Body of pancreas (tissue), 4 donors: ENCODE measurements at regions not wholly inside any gene's neighbourhood (a gene's known extent, or its start where the extent isn't known, plus 50 kb on each side); places are given as distances from the start of the nearest gene placed in this dataset.

Source experiments
- ATAC-seq: fragments of 150-250 bp; one replicate; pipeline ENCODE4 v1.9.1; 2016
- DNase-seq, 4 donors: peaks; one replicate each; pipeline ENCODE4 v3.0.0-alpha.2; 2019
- H3K27ac ChIP-seq, 4 donors: fragments of 200-600 bp; sonication (generic); 1 replicate in 3 of 4; 2 replicates in 1 of 4; pipeline versions ENCODE4 v1.5.1 to v1.6.1; 2016 to 2019; ENCODE audit warnings: mild to moderate bottlenecking in 1 of 4, mixed read lengths in 1 of 4, moderate library complexity in 1 of 4
- H3K27me3 ChIP-seq, 2 donors: fragments of 200-600 bp; sonication (generic); one replicate each; pipeline ENCODE4 v1.6.0; 2016; ENCODE audit warnings: mild to moderate bottlenecking in 1 of 2
- H3K36me3 ChIP-seq, 2 donors: fragments of 200-600 bp; sonication (generic); replicated peaks in 1 of 2; 2 replicates each; pipeline ENCODE4 v1.5.1; 2016; ENCODE audit warnings: low read depth in 2 of 2; ENCODE audit not compliant: insufficient read depth in 1 of 2
- H3K4me1 ChIP-seq: fragments of 200-600 bp; sonication (generic); one replicate; pipeline ENCODE4 v1.6.0; 2016
- H3K4me3 ChIP-seq, 2 donors: fragments of 200-600 bp; sonication (generic); 1 replicate in 1 of 2; 2 replicates in 1 of 2; pipeline ENCODE4 v1.5.1; 2016 to 2019
- H3K9me3 ChIP-seq, 3 donors: fragments of 200-600 bp; sonication (generic); 1 replicate in 2 of 3; 2 replicates in 1 of 3; pipeline ENCODE4 v1.5.1; 2016
- POLR2A ChIP-seq, 3 donors: fragments of 450-650 bp; IDR thresholded peaks; one replicate each; pipeline ENCODE4 v1.6.1; 2016; ENCODE audit warnings: antibody characterized with exemption in 3 of 3, mild to moderate bottlenecking in 2 of 3
- WGBS, 2 donors: methylation state at CpG; one replicate each; pipeline ENCODE4 v1.1.5; 2017; 5-methylcytosine and 5-hydroxymethylcytosine counted together
- intact Hi-C: fragments of 100-400 bp; cut with DNase I; formaldehyde crosslinking; loops from one replicate; pipeline ENCODE4 v1.15.1; 2023
- TF ChIP-seq, protein P1 (sequence below), 7 experiments: fragments of 450-650 bp in 4 of 7; fragments of 200-600 bp in 3 of 7; sonication (generic) in 3 of 7; IDR thresholded peaks; one replicate each; pipeline ENCODE4 v1.5.1; 2016 to 2019; ENCODE audit warnings: antibody characterized with exemption in 7 of 7

GRCh38 chr20:6979621-6980020, 212.1 kb downstream of the BMP2 start:
- no peaks in the 10 kb centered on the region for H3K27me3 ChIP-seq
- intact Hi-C loops: no loop called here
- no peaks in the 10 kb centered on the region for H3K4me1 ChIP-seq
- TF ChIP-seq, protein P1, sequence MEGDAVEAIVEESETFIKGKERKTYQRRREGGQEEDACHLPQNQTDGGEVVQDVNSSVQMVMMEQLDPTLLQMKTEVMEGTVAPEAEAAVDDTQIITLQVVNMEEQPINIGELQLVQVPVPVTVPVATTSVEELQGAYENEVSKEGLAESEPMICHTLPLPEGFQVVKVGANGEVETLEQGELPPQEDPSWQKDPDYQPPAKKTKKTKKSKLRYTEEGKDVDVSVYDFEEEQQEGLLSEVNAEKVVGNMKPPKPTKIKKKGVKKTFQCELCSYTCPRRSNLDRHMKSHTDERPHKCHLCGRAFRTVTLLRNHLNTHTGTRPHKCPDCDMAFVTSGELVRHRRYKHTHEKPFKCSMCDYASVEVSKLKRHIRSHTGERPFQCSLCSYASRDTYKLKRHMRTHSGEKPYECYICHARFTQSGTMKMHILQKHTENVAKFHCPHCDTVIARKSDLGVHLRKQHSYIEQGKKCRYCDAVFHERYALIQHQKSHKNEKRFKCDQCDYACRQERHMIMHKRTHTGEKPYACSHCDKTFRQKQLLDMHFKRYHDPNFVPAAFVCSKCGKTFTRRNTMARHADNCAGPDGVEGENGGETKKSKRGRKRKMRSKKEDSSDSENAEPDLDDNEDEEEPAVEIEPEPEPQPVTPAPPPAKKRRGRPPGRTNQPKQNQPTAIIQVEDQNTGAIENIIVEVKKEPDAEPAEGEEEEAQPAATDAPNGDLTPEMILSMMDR (IDR thresholded peaks at IDR 0.05): no peak
- TF ChIP-seq POLR2A (IDR thresholded peaks at IDR 0.05): no peak
- no peak overlapping the region for H3K4me3 ChIP-seq
- peaks cover 0 to under 1% (median 0%) of the 10 kb centered on the region in 3 donors for H3K9me3 ChIP-seq
- WGBS, 2 donors: 56 to 79% methylated on average over 2 of the region's 2 CpGs
- DNase-seq: no peak
- ATAC-seq: no peak
- no peaks in the 10 kb centered on the region for H3K36me3 ChIP-seq
- no peak overlapping the region for H3K27ac ChIP-seq

DNA sequence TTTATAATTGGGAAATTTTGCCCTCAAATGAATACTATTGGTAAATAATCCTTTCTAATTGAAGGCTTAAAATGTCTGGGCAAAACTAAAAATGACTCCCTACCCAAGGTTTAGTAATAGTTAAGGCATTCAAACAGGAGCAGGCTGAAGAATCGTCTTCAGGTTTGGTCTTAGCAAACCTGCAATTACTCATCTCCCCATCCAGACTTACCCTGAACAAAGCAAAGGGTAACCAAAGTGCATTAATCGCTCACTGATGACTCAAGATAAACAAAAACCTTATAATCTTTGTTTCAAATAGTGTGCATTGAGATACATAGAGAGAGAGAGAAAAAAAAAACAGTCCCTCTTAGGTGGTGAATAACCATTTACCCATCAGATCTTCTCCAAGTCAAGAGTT, 225.5 kb downstream of the BMP2 start:
- no peaks in the 10 kb centered on the region for H3K27me3 ChIP-seq
- no peak for DNase-seq
- H3K27ac ChIP-seq: no peak overlapping the region
- TF ChIP-seq, protein P1 (IDR thresholded peaks at IDR 0.05): no peak
- no peak for TF ChIP-seq POLR2A (IDR thresholded peaks at IDR 0.05)
- ATAC-seq: no peak
- H3K4me1 ChIP-seq: no peaks in the 10 kb centered on the region
- intact Hi-C loops: no loop called here
- H3K36me3 ChIP-seq: no peaks in the 10 kb centered on the region
- H3K9me3 ChIP-seq: no peaks in the 10 kb centered on the region
- 28 to 38% methylated on average over 2 of the region's 2 CpGs for WGBS, 2 donors
- no peak overlapping the region for H3K4me3 ChIP-seq

- Histone ChIP-seq H3K27me3 (no peaks in the 10 kb centered on the region), H3K27ac (no peak overlapping the region), H3K9me3 (no peaks in the 10 kb centered on the region), H3K36me3 (no peaks in the 10 kb centered on the region), H3K4me3 (no peak overlapping the region), H3K4me1 (no peaks in the 10 kb centered on the region)
- ATAC-seq (no peak), DNase-seq (no peak)
- 21 to 30% methylated on average over 7 of the region's 7 CpGs for WGBS, 2 donors
- intact Hi-C loops: no loop called here
- TF ChIP-seq, protein P1 (IDR thresholded peaks at IDR 0.05): no peak
- TF ChIP-seq POLR2A (IDR thresholded peaks at IDR 0.05): no peak
Observed at GRCh38 chr20:6993511-6993910, 226.0 kb downstream of the BMP2 start.

- Histone ChIP-seq H3K27ac (no peak overlapping the region), H3K4me1 (no peaks in the 10 kb centered on the region), H3K9me3 (no peaks in the 10 kb centered on the region), H3K36me3 (no peaks in the 10 kb centered on the region), H3K27me3 (no peaks in the 10 kb centered on the region), H3K4me3 (no peak overlapping the region)
- DNase-seq: no peak
- ATAC-seq: peak; percentile 21
- intact Hi-C loops: no loop called here
- 30 to 45% methylated on average over 3 of the region's 3 CpGs for WGBS, 2 donors
- TF ChIP-seq, protein P1 (IDR thresholded peaks at IDR 0.05): no peak
- TF ChIP-seq POLR2A (IDR thresholded peaks at IDR 0.05): no peak
Observed at GRCh38 chr20:6994452-6994851, 227.0 kb downstream of the BMP2 start.

GRCh38 chr20:6998909-6999308, 231.4 kb downstream of the BMP2 start:
- Histone ChIP-seq H3K4me1 (no peaks in the 10 kb centered on the region), H3K4me3 (no peak overlapping the region), H3K36me3 (no peaks in the 10 kb centered on the region), H3K9me3 (no peaks in the 10 kb centered on the region), H3K27me3 (no peaks in the 10 kb centered on the region), H3K27ac (no peak overlapping the region)
- WGBS, 2 donors: 69 to 79% methylated on average over 2 of the region's 2 CpGs
- TF ChIP-seq, protein P1 (IDR thresholded peaks at IDR 0.05): no peak
- no peak for TF ChIP-seq POLR2A (IDR thresholded peaks at IDR 0.05)
- intact Hi-C loops: no loop called here
- ATAC-seq (no peak), DNase-seq (no peak)
